HL-60 (cell line): ENCODE measurements at regions not wholly inside any gene's neighbourhood (a gene's known extent, or its start where the extent isn't known, plus 50 kb on each side); places are given as distances from the start of the nearest gene placed in this dataset.

Source experiments
- DNase-seq, 2 experiments: peaks; one replicate each; pipeline ENCODE4 v3.0.0-alpha.2; 2010 to 2020; ENCODE audit warnings: low read depth in 1 of 2, low spot score in 1 of 2
- H3K27ac ChIP-seq: fragments of 250-450 bp; sonication (Bioruptor Pico); replicated peaks from 2 replicates; pipeline ENCODE4 v1.5.1; 2020; ENCODE audit warnings: mild to moderate bottlenecking, moderate library complexity
- H3K27me3 ChIP-seq: fragments of 250-450 bp; sonication (Bioruptor Pico); 2 replicates; pipeline ENCODE4 v1.5.1; 2021; ENCODE audit warnings: mild to moderate bottlenecking, moderate library complexity; ENCODE audit not compliant: insufficient read depth, poor library complexity, severe bottlenecking
- H3K4me3 ChIP-seq: replicated peaks from 2 replicates; pipeline ENCODE4 v1.5.1; 2011; ENCODE audit warnings: mild to moderate bottlenecking, control low read depth, low read length; ENCODE audit not compliant: insufficient read depth
- GABPA ChIP-seq: IDR thresholded peaks from 2 replicates; pipeline ENCODE4 v1.6.1; 2012; ENCODE audit warnings: low read depth
- POLR2AphosphoS5 ChIP-seq: IDR thresholded peaks from 2 replicates; pipeline ENCODE4 v1.6.1; 2012; ENCODE audit warnings: low read depth
- SPI1 ChIP-seq: IDR thresholded peaks from 2 replicates; pipeline ENCODE4 v1.6.1; 2012; ENCODE audit warnings: low read depth, mild to moderate bottlenecking, borderline replicate concordance
- TF ChIP-seq, protein P1 (sequence below): IDR thresholded peaks from one replicate; pipeline ENCODE4 v1.5.1; 2011; ENCODE audit warnings: low read length, control low read depth, inconsistent platforms; ENCODE audit not compliant: insufficient read depth
- TF ChIP-seq, protein P2 (sequence below): IDR thresholded peaks from 2 replicates; pipeline ENCODE4 v1.6.1; 2012; ENCODE audit warnings: low read depth; ENCODE audit not compliant: insufficient replicate concordance

DNA sequence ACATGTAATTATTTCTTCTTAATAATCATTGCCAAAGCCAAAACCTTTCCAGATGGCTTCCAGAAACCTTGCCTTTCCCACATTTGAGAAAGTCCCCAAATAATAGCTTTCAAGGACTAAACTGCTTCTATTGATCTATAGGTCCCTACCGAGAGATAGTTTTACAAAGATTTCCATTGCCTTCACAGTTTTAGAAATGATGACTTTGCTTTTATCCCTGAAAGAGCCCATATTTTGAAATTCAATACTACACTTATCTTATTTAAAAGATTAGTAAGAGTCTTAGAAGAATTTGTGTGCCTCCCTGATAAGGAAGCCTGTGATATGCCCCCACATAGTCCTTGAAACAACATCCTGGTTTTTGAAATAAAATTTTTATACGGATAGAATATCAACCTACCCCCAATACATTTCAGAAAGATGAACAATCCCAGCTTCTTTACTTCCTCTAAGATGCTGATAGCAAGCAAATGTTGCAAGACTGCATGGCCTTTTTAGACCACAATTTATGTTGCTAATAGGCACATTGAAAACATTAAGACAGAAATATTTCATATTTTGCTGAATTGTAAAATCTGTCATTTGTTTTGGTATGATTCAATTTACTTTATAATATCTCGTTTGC, 146.3 kb downstream of the TMCO5A start:
- no peak for DNase-seq
- TF ChIP-seq GABPA = no peak
- TF ChIP-seq SPI1 = no peak
- no peak for TF ChIP-seq POLR2AphosphoS5
- TF ChIP-seq, protein P1, sequence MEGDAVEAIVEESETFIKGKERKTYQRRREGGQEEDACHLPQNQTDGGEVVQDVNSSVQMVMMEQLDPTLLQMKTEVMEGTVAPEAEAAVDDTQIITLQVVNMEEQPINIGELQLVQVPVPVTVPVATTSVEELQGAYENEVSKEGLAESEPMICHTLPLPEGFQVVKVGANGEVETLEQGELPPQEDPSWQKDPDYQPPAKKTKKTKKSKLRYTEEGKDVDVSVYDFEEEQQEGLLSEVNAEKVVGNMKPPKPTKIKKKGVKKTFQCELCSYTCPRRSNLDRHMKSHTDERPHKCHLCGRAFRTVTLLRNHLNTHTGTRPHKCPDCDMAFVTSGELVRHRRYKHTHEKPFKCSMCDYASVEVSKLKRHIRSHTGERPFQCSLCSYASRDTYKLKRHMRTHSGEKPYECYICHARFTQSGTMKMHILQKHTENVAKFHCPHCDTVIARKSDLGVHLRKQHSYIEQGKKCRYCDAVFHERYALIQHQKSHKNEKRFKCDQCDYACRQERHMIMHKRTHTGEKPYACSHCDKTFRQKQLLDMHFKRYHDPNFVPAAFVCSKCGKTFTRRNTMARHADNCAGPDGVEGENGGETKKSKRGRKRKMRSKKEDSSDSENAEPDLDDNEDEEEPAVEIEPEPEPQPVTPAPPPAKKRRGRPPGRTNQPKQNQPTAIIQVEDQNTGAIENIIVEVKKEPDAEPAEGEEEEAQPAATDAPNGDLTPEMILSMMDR = no peak
- TF ChIP-seq, protein P2, sequence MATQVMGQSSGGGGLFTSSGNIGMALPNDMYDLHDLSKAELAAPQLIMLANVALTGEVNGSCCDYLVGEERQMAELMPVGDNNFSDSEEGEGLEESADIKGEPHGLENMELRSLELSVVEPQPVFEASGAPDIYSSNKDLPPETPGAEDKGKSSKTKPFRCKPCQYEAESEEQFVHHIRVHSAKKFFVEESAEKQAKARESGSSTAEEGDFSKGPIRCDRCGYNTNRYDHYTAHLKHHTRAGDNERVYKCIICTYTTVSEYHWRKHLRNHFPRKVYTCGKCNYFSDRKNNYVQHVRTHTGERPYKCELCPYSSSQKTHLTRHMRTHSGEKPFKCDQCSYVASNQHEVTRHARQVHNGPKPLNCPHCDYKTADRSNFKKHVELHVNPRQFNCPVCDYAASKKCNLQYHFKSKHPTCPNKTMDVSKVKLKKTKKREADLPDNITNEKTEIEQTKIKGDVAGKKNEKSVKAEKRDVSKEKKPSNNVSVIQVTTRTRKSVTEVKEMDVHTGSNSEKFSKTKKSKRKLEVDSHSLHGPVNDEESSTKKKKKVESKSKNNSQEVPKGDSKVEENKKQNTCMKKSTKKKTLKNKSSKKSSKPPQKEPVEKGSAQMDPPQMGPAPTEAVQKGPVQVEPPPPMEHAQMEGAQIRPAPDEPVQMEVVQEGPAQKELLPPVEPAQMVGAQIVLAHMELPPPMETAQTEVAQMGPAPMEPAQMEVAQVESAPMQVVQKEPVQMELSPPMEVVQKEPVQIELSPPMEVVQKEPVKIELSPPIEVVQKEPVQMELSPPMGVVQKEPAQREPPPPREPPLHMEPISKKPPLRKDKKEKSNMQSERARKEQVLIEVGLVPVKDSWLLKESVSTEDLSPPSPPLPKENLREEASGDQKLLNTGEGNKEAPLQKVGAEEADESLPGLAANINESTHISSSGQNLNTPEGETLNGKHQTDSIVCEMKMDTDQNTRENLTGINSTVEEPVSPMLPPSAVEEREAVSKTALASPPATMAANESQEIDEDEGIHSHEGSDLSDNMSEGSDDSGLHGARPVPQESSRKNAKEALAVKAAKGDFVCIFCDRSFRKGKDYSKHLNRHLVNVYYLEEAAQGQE = no peak
- H3K27me3 ChIP-seq = peaks cover 4% of the 10 kb centered on the region
- no peak overlapping the region for H3K4me3 ChIP-seq
- H3K27ac ChIP-seq = no peak overlapping the region

DNA sequence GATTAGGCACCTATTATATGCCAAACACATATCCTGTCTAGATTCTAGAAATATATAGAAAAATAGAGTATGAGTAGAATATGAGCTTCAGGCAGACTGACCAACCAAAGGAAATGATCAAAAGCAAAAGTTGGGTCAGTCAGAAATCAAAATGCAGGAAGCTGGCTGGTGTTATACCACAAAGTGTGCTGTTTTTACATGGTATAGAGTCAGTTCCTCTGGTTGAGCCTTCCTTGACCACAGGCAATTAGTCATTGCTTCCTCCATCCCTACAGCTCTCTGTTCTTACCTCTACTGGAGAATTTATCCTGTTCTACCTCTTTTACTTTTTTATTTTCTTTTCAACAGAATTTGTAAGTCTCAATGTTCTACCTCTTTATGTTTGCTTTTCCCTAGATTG, 149.8 kb downstream of the TMCO5A start:
- Histone ChIP-seq H3K27me3 (no peaks in the 10 kb centered on the region), H3K27ac (no peak overlapping the region), H3K4me3 (no peak overlapping the region)
- DNase-seq = peak; percentile 13 to 28
- TF ChIP-seq GABPA (no peak), SPI1 (no peak), POLR2AphosphoS5 (no peak)
- TF ChIP-seq, protein P1 = no peak
- TF ChIP-seq, protein P2 = no peak

DNA sequence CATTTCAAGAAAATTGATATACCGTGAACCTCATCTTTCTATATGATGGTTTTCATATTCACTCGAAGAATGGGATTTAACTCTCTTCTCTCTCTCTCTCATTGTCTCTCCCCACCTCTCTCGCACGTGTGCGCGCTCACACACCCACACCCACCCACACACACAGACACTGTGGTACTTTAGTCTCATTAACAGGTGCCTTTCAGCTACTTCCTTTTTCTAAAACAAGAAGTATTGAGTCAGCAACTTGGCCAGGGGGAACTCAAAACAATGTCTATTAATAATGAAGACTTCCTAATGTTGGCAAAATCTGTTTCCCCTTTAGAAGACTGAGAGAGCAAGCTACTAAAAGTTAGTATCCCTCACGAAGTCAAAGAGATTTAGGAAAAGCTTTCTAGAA, 150.7 kb downstream of the TMCO5A start:
- DNase-seq = peak; percentile 37 to 42
- Histone ChIP-seq H3K27ac (no peak overlapping the region), H3K4me3 (no peak overlapping the region), H3K27me3 (no peaks in the 10 kb centered on the region)
- TF ChIP-seq GABPA (no peak), SPI1 (peak; percentile 42; the same call in 1 of the 2 replicates)

DNA sequence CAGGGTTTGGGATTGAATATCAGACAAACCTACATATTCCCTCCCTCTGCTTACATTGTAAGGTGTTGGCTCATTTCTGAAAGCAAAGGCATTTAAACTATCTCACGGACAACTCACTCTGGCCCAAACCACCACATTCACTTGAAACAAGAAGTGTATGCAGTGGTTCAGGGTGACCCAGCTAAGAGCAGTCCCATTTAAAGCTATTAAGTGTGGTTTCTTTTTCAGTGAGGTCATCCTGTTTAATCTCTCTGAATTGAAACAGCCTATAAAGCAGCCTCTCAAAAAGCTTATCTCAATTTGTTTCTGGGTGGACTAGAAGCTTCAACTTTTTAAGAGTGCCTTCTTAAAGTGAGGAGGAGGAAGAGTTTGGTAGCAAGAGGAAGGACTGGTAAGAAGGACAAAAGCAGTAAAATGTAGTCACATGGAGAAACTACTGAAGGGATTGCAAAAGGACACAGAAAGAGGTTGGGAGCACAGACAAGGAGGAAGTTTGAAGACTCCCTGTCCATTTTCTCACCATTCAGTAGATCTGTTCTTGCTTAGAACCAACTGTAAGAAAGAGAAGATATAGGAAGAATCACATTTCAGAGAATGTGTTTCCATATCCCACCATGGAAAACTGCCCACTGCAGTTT, 151.6 kb downstream of the TMCO5A start:
- H3K27ac ChIP-seq = no peak overlapping the region
- peak; percentile 13 to 18 for DNase-seq
- H3K27me3 ChIP-seq = no peaks in the 10 kb centered on the region
- TF ChIP-seq, protein P1 = no peak
- TF ChIP-seq, protein P2 = no peak
- TF ChIP-seq POLR2AphosphoS5 (no peak), GABPA (no peak), SPI1 (no peak)
- no peak overlapping the region for H3K4me3 ChIP-seq
